GM12873 (cell line): ENCODE measurements at regions not wholly inside any gene's neighbourhood (a gene's known extent, or its start where the extent isn't known, plus 50 kb on each side); places are given as distances from the start of the nearest gene placed in this dataset.

Source experiments
- CTCF ChIP-seq: IDR thresholded peaks from 2 replicates; pipeline ENCODE4 v1.5.1; 2012; ENCODE audit warnings: low read depth, mild to moderate bottlenecking, moderate library complexity, low read length, control low read depth; ENCODE audit not compliant: insufficient read depth; ENCODE audit errors: missing control alignments

GRCh38 chr7:67566101-67566500 lies 569.5 kb downstream of the TYW1 start:
- TF ChIP-seq CTCF = no peak

- no peak for TF ChIP-seq CTCF
These were observed 574.5 kb downstream of the TYW1 start for GRCh38 chr7:67571026-67571545.

- no peak for TF ChIP-seq CTCF
These were observed 577.0 kb downstream of the TYW1 start for GRCh38 chr7:67573639-67574038.

- TF ChIP-seq CTCF = no peak
These were observed 592.0 kb downstream of the TYW1 start for GRCh38 chr7:67588631-67589030.

- no peak for TF ChIP-seq CTCF
These were observed 592.5 kb downstream of the TYW1 start for GRCh38 chr7:67589183-67589582.

- TF ChIP-seq CTCF = no peak
These were observed 594.0 kb downstream of the TYW1 start for GRCh38 chr7:67590649-67591048.

- no peak for TF ChIP-seq CTCF
These were observed 597.2 kb downstream of the TYW1 start for GRCh38 chr7:67593794-67594193.
